Endothelial cell of umbilical vein (primary cell): ENCODE measurements at regions not wholly inside any gene's neighbourhood (a gene's known extent, or its start where the extent isn't known, plus 50 kb on each side); places are given as distances from the start of the nearest gene placed in this dataset. TPM values are rescaled to one million over a fixed set of nuclear protein-coding genes. Genes with fewer than 3 reads are reported as not detected.

Experiments used
- BruUV-seq: library from RNA; stranded (reverse); fragments of 400-500 nt; replicated peaks from 2 replicates; lab custom pipeline; 2021; lab: Mats Ljungman, UMichigan
- CTCF ChIA-PET: fragments of 300-600, 350-600 bp; sonication (Branson Sonifier 250); formaldehyde crosslinking; loops from one replicate; lab custom pipeline; 2021; ENCODE audit warnings: antibody characterized with exemption, inconsistent platforms; lab: Charles Lee
- POLR2A ChIA-PET: fragments of 300-600, 350-600 bp; sonication (Branson Sonifier 250); formaldehyde crosslinking; loops from one replicate; lab custom pipeline; 2021; ENCODE audit warnings: antibody characterized with exemption, inconsistent platforms; lab: Charles Lee
- DNase-seq: peaks from one replicate; pipeline ENCODE4 v3.0.0-alpha.2; 2011; ENCODE audit warnings: low read depth, low spot score
- FAIRE-seq: peaks from 2 replicates; lab custom pipeline; 2011; peaks lifted over from hg19 to GRCh38; lab: Jason Lieb, UNC
- H2AFZ ChIP-seq: 2 replicates; pipeline ENCODE4 v1.6.0; 2012; ENCODE audit warnings: low read depth, low read length, control low read depth, inconsistent platforms
- H3K27ac ChIP-seq: 2 replicates; pipeline ENCODE4 v1.5.1; 2011; ENCODE audit warnings: low read depth, mild to moderate bottlenecking, control low read depth, low read length, moderate library complexity; ENCODE audit not compliant: insufficient read depth
- H3K27me3 ChIP-seq, 2 experiments: 2 replicates each; pipeline versions ENCODE4 v1.6.0 to v1.6.1; 2011; ENCODE audit warnings: low read length in 2 of 2, mixed read lengths in 1 of 2; ENCODE audit not compliant: control insufficient read depth in 2 of 2, insufficient read depth in 2 of 2
- H3K36me3 ChIP-seq, 2 experiments: 2 replicates in 1 of 2; 3 replicates in 1 of 2; pipeline ENCODE4 v1.5.1; 2011; ENCODE audit warnings: low read length in 2 of 2, mild to moderate bottlenecking in 1 of 2, moderate library complexity in 1 of 2; ENCODE audit not compliant: control insufficient read depth in 2 of 2, insufficient read depth in 2 of 2; ENCODE audit errors: extremely low read depth in 1 of 2
- H3K4me1 ChIP-seq: 3 replicates; pipeline ENCODE4 v1.5.1; 2011; ENCODE audit warnings: mild to moderate bottlenecking, low read length; ENCODE audit not compliant: control insufficient read depth, insufficient read depth; ENCODE audit errors: extremely low read depth
- H3K4me2 ChIP-seq: 2 replicates; pipeline ENCODE4 v1.6.1; 2011; ENCODE audit warnings: low read length, control low read depth, mixed read lengths; ENCODE audit not compliant: insufficient read depth
- H3K4me3 ChIP-seq, 3 experiments: fragments of 200-600 bp in 1 of 3; sonication (generic), shearing (Covaris generic) in 1 of 3; replicated peaks in 1 of 3; 2 replicates each; pipeline ENCODE4 v1.5.1; 2011 to 2016; ENCODE audit warnings: control low read depth in 3 of 3, low read length in 3 of 3, mild to moderate bottlenecking in 2 of 3, inconsistent platforms in 1 of 3, low read depth in 1 of 3, moderate library complexity in 1 of 3; ENCODE audit not compliant: insufficient read depth in 1 of 3
- H3K79me2 ChIP-seq: 2 replicates; pipeline ENCODE4 v1.6.0; 2012; ENCODE audit warnings: low read length, inconsistent platforms; ENCODE audit not compliant: control insufficient read depth, insufficient read depth
- H3K9ac ChIP-seq: replicated peaks from 2 replicates; pipeline ENCODE3; 2011; ENCODE audit warnings: low read length, control low read depth; ENCODE audit not compliant: insufficient read depth; ENCODE audit errors: extremely low read depth
- H3K9me1 ChIP-seq: replicated peaks from 3 replicates; pipeline ENCODE4 v1.6.0; 2011; ENCODE audit warnings: mild to moderate bottlenecking, low read length; ENCODE audit not compliant: control insufficient read depth, insufficient read depth; ENCODE audit errors: extremely low read depth
- H3K9me3 ChIP-seq: replicated peaks from 2 replicates; pipeline ENCODE4 v1.5.1; 2012; ENCODE audit warnings: low read length, inconsistent platforms; ENCODE audit not compliant: control insufficient read depth, insufficient read depth
- H4K20me1 ChIP-seq: replicated peaks from 2 replicates; pipeline ENCODE3; 2011; ENCODE audit warnings: mild to moderate bottlenecking, low read length; ENCODE audit not compliant: control insufficient read depth, insufficient read depth; ENCODE audit errors: extremely low read depth
- POLR2AphosphoS5 ChIP-seq: IDR thresholded peaks from 2 replicates; pipeline ENCODE4 v1.6.1; 2012; ENCODE audit warnings: low read depth, mild to moderate bottlenecking, control low read depth, low read length, moderate library complexity; ENCODE audit not compliant: insufficient read depth
- dilution Hi-C: fragments of 300-500 bp; cut with MboI; formaldehyde crosslinking; loops from one replicate; pipeline ENCODE4 v1.15.0; 2019; ENCODE audit warnings: low sequenced_read_pairs; ENCODE audit not compliant: extremely low pct_ligation_motif_present
- intact Hi-C: fragments of 100-400 bp; cut with micrococcal nuclease; formaldehyde crosslinking; loops from one replicate; pipeline ENCODE4 v1.10.0; 2022
- small RNA-seq: library from RNA; depleted of rRNA; stranded (forward); fragments of <200 nt; gene quantifications from one replicate; pipeline ENCODE3, GENCODE V24; 2012; ENCODE audit warnings: low replicate concordance, low read depth; ENCODE audit not compliant: insufficient read depth, insufficient read length
- TF ChIP-seq, protein P1 (sequence below), 2 donors: IDR thresholded peaks; 1 replicate in 1 of 2; 2 replicates in 1 of 2; pipeline ENCODE4 v1.5.1; 2011; ENCODE audit warnings: low read length in 2 of 2, mild to moderate bottlenecking in 2 of 2, moderate library complexity in 2 of 2, control low read depth in 1 of 2, inconsistent platforms in 1 of 2, low read depth in 1 of 2; ENCODE audit not compliant: insufficient read depth in 1 of 2; ENCODE audit errors: extremely low read depth in 1 of 2

DNA sequence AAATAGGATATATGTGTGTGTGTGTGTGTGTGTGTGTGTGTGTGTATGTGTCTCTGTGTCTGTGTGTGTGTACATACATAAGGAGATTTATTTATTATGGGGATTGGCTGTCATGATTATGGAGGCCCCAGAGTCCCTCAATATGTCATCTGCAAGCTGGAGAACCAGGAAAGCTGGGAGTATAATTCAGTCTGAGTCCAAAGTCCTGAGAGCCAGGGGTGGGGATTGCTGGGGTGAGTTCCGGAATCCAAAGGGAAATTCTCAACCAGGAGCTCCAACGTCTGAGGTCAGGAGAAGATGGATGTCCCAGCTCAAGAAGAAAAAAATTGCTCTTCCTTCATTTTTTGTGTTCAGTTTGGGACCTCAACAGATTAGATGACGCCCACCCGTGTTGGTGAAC is 50.7 kb upstream of the PLPP4 start:
- no peak overlapping the region for H3K4me3 ChIP-seq
- TF ChIP-seq, protein P1, sequence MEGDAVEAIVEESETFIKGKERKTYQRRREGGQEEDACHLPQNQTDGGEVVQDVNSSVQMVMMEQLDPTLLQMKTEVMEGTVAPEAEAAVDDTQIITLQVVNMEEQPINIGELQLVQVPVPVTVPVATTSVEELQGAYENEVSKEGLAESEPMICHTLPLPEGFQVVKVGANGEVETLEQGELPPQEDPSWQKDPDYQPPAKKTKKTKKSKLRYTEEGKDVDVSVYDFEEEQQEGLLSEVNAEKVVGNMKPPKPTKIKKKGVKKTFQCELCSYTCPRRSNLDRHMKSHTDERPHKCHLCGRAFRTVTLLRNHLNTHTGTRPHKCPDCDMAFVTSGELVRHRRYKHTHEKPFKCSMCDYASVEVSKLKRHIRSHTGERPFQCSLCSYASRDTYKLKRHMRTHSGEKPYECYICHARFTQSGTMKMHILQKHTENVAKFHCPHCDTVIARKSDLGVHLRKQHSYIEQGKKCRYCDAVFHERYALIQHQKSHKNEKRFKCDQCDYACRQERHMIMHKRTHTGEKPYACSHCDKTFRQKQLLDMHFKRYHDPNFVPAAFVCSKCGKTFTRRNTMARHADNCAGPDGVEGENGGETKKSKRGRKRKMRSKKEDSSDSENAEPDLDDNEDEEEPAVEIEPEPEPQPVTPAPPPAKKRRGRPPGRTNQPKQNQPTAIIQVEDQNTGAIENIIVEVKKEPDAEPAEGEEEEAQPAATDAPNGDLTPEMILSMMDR (IDR thresholded peaks at IDR 0.05; ENCODE audit: extremely low read depth in 1 of 2, insufficient read depth in 1 of 2, low read depth in 1 of 2, low read length in 2 of 2) = no peak
- TF ChIP-seq POLR2AphosphoS5 = no peak
- intact Hi-C loops = no loop called here
- no peak overlapping the region for H3K27ac ChIP-seq
- ChIA-PET POLR2A (no interaction called here), CTCF (interaction anchor here (1.9 kb wide), 1 partner anchor 17 kb away, joined by 4 read pairs; no protein-coding TSS in a partner anchor)
- no peak for FAIRE-seq
- no peak overlapping the region for H3K4me2 ChIP-seq
- no peak for DNase-seq
- H3K79me2 ChIP-seq = no peaks in the 10 kb centered on the region
- no peaks in the 10 kb centered on the region for H3K4me1 ChIP-seq
- no peaks in the 10 kb centered on the region for H3K27me3 ChIP-seq
- H3K9me3 ChIP-seq = no peaks in the 10 kb centered on the region
- no peaks in the 10 kb centered on the region for H3K9me1 ChIP-seq
- H2AFZ ChIP-seq = no peak overlapping the region
- dilution Hi-C loops = no loop called here
- H3K36me3 ChIP-seq = no peaks in the 10 kb centered on the region
- BruUV-seq = no TSS peak
- H3K9ac ChIP-seq = no peak overlapping the region
- H4K20me1 ChIP-seq = no peaks in the 10 kb centered on the region

Small RNAs in the stretch of these regions (small RNA-seq; reads per million reads assigned to genes)
- not detected for gene AL355298.1
